ENCODE measurements at regions not wholly inside any gene's neighbourhood (a gene's known extent, or its start where the extent isn't known, plus 50 kb on each side); places are given as distances from the start of the nearest gene placed in this dataset.
A peak's percentile ranks its signal among the peaks of the same experiment; 100 is the strongest.

DNA sequence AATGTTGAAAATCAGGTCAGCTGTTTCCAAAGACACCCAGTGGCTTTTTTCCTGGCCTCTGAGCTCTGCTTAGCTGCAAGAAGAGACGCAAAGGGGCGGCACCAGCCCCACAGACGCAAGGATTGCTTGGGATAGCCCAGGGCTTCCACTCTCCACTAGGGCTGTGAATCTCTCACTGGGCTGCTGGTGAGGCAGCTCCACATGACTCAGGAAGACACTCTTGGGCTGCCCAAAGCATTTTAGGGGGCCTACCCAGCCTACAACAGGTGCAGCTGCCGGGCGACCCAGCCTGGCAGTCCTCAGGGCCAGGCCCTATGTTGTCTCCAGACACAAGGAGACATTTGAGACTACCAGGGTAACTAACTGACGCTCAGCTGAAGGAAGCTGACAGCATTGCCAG is 59.8 kb downstream of the FAM50B start:
- TF ChIP-seq, protein P1, sequence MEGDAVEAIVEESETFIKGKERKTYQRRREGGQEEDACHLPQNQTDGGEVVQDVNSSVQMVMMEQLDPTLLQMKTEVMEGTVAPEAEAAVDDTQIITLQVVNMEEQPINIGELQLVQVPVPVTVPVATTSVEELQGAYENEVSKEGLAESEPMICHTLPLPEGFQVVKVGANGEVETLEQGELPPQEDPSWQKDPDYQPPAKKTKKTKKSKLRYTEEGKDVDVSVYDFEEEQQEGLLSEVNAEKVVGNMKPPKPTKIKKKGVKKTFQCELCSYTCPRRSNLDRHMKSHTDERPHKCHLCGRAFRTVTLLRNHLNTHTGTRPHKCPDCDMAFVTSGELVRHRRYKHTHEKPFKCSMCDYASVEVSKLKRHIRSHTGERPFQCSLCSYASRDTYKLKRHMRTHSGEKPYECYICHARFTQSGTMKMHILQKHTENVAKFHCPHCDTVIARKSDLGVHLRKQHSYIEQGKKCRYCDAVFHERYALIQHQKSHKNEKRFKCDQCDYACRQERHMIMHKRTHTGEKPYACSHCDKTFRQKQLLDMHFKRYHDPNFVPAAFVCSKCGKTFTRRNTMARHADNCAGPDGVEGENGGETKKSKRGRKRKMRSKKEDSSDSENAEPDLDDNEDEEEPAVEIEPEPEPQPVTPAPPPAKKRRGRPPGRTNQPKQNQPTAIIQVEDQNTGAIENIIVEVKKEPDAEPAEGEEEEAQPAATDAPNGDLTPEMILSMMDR (conservative IDR thresholded peaks at IDR 0.05; ENCODE audit: low read depth, low read length), result no peak
- no peak overlapping the region for H3K4me3 ChIP-seq (ENCODE audit: low read depth, low read length)
- DNase-seq (ENCODE audit: low read depth), result no peak

DNA sequence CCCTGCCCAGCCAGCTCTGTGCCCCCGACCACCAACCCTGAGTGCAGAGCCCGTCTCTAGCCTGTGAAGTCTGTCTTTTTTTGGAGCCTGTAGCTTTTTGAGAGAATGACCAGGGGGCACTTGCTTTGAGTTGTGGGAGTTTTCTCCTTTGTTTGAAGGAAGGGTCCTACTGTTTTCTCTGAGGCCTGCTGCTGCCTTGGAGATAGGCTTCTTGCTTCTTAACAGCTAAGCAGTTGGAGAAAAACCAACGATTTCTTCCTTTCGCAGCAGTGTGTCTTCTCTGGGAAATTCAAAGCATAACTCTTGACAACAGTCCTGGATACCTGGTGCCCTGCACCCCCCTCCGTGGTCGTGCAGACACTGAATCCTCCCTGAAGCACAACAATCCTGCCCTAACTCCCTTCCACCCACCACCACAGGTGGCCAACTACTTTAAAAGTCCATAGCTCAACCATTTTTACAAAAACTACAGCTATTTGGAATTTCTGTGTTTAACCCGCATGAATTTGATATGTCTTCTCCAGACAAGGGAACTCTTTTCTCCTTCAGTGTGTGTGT is 61.0 kb downstream of the FAM50B start:
- TF ChIP-seq, protein P1 (conservative IDR thresholded peaks at IDR 0.05; ENCODE audit: low read depth, low read length), result no peak
- no peak overlapping the region for H3K4me3 ChIP-seq (ENCODE audit: low read depth, low read length)
- DNase-seq (ENCODE audit: low read depth), result no peak

DNA sequence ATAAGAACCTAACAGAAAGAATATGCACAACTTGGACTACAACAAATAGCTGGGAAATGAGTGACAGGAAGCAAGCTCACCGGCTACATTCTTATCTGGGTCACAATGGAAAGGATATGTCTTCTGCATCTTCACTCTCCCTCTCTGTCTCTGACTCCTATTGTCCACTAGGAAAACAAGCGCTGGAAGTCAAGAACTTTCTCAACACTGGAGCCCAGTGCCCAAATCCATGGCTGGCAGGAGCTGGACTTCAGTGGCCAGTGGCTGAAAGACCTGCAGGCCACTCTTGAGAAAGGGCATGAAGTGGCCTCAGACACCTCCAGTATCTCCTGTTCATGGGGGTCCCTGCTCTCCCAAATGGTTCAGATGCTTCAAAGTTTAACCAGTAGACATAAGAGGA is 62.0 kb downstream of the FAM50B start:
- TF ChIP-seq, protein P1 (conservative IDR thresholded peaks at IDR 0.05; ENCODE audit: low read depth, low read length), result no peak
- DNase-seq (ENCODE audit: low read depth), result no peak
- no peak overlapping the region for H3K4me3 ChIP-seq (ENCODE audit: low read depth, low read length)

DNA sequence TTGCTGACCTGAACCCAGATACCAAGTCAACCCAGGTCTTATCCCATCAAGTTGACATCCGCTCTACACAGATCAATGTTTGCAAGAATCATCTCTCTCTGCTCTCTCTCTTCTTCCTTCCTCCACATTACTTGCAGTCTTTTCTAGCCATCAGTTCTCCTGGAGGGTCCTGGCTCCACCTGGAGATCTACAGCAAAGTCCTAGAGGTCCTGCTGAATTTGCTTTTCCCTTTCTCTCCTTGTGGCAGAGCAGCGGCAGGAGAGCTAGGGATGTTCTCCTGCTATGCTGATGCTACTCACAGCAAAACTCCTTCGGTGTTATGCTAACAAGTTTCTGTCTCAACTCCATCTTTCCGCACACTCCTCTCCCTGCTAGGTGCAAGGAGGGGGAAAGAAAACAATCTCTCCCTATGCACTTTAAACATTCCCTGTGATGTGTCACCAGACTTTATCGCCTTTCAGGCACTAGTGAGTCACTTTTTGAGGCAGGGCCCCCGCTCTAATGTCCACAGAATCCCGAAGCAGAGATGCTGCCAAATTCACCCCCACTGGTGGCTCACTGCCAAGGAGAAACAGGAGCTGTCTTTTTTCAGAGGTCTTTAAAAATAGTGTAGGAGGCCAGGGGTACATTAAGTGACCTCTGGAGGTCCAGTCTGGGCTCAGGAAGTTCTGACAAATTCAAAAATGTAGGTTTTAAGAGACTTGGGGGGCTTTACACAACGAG is 62.6 kb downstream of the FAM50B start:
- DNase-seq (ENCODE audit: low read depth), result peak; percentile 79
- H3K4me3 ChIP-seq (ENCODE audit: low read depth, low read length), result no peak overlapping the region
- TF ChIP-seq, protein P1 (conservative IDR thresholded peaks at IDR 0.05; ENCODE audit: low read depth, low read length), result peak; percentile 0

DNA sequence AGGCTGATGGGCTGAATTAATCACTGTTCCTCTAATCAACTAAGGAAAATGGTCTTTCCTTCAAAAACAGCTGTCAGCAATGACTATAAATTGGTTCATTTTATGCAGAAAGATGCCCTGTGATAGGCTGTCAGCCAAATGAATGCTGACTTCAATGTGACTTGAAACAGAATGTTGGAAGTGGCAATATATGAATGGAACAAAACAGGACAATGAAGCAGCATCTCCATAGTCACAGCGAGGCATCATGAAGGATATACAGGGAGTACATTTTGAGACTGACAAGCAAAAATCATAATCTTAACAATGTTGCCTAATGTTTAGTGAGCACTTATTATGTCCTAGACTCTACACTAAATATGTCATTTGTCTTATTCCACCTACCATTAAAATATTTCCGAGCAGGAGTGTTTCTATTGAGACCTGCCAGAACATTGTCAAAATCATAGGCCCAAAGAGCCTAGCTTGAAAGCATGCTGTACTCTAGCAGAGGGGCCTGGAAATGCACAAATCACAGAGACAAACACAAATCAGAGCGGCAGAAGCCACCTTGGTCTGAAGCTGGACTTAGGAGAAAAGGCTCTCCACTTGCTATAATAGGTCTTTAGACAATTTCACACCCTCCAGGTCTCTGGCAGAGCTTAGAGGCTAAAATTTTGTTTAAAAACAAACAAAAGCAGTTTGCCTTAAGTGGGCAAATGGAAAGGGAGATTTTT is 63.3 kb downstream of the FAM50B start:
- H3K4me3 ChIP-seq (ENCODE audit: low read depth, low read length), result no peak overlapping the region
- TF ChIP-seq, protein P1 (conservative IDR thresholded peaks at IDR 0.05; ENCODE audit: low read depth, low read length), result no peak
- peak; percentile 18 for DNase-seq (ENCODE audit: low read depth)

DNA sequence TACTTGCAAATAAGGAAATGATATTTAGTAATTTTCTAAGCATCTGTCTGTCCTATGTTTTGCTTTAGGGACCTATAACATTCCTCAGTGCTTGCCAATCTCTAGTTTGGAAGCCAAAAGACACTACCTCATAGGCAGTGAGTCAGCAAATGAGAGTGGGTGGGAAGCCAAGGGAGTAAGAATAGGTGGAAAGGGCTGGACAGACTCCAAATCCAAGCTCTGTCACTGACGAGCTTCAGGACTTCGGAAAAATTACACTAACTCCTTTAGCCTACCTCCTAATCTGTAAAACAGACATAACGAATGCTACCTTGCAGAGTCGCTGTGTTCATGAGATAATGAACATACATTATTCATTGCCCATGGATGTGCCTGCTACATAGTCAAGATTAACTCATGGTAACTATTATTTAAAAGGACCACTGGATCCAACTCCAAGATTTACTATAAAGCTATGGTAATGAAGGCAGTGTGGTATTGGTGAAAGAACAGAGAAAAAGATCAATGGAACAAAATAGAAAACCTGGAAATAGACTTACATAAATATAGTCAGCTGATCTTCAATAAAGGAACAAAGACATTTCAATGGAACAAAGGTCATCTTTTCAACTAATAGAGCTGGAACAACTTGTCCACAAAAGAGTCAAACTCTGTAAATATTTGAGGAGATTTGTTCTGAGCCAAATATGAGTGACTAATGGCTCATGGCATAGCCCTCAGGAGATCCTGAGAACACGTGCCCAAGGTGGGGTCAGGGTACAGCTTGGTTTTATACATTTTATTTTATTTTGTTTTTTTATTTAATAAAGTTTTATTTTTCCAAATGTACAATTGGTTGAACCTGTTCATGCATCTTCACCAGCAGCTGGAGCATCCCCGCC is 64.1 kb downstream of the FAM50B start:
- DNase-seq (ENCODE audit: low read depth), result peak; percentile 97
- H3K4me3 ChIP-seq (ENCODE audit: low read depth, low read length), result no peak overlapping the region
- TF ChIP-seq, protein P1 (conservative IDR thresholded peaks at IDR 0.05; ENCODE audit: low read depth, low read length), result no peak

All from choroid plexus epithelial cell (primary cell).